NOMO-1 treated with dmso at 0.1 percent for 144 hours (cell line): ENCODE measurements at regions not wholly inside any gene's neighbourhood (a gene's known extent, or its start where the extent isn't known, plus 50 kb on each side); places are given as distances from the start of the nearest gene placed in this dataset.

Source experiments
- DNase-seq: peaks from one replicate; lab custom pipeline; 2025; ENCODE audit not compliant: unreplicated experiment; lab: John Stamatoyannopoulos, UW

DNA sequence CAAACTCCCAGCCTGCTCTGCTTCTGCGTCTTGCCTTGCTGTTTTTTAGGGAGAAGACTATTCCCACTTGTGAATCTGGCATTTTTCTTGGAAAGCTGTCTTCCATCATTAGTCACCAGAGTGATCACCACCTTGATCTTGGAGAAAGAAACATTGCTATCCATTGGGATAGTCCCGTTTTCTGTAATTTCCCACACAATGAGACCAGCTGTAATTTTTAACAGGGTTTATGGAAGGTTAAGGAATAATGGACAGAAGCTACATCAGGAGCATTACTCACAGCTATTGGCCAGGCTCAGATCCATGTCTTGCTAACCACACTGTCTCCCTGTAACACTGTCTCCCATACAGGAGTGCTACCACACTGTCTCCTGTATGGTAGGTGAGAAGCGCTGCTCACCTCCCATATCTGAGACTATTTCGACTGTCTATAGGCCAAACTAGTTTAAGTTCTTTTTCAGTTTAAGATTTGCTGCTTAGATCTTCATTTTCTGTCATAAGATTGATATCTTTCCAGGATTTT lies 523.0 kb downstream of the SPRY1 start:
- no peak for DNase-seq

DNA sequence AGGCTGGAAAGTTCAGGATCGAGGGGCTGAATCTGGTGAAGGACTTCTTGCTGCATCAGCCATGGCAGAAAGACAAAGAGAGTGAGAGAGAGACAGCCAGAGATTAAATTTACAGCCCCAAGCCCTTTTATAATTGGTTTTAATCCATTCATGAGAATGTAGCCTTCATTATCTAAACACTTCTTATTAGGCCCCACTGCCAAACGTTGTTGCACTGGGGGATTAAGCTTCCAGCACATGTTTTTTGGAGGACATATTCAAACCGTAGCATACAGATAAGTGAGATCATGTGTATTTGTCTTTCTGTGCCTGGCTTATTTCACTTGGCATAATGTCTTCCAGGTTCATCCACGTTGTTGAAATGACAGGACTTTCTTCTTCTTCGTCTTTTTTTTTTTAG lies 524.7 kb downstream of the SPRY1 start:
- DNase-seq: no peak

DNA sequence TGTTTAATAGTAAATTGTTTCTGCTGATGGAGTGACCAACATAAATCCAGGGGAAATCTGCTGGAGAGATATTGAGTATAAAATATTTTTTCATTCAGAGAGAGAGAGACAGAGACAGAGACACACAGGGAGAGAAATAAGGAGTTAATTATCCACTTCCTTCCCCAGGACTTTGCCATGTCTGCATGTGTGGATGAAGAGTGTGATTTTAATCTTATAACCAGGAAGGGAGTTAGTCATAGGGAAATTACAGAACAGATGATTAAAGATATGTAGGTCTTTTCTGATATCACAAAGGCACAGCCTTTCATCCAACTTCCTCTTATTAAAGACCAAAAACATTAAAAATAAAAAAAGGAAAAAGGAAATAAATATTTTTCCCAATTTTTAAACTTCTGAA lies 526.3 kb downstream of the SPRY1 start:
- DNase-seq: no peak

DNA sequence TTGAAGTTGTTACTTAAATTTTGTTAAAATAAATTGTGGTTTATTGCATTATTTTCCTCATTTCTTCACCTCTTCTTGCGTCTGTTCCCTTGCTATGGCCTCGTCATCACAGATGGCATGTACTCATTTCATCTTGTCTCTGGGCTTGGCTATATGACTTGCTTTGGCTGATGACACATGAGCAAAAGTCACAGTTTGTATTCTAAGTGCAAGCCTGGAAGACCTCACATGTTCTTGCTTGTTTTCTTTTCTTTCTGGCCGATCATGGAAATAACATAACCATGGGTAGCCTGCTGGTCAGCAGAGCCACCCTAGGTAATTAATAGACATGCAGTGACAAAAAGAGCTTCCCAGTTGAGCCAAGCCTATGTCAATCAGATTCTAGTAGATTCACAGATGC lies 527.9 kb downstream of the SPRY1 start:
- no peak for DNase-seq

DNA sequence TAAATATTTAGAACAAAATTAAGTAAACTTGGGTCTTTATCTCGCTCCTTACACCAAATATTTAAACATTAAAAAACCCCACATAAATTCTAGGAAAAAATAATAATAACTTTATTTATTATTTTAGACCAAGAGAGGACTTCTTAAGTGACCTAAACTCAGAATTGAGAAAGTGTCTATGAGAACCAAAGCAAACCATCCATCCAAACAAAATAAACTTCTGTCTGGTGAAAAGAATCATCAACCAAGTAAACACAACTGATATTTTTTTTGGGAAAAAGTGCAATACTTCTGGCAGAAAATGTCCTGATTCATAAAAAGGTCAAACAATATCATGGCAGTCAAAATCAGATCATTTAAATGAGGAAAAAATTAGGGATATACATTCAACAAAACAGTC lies 533.0 kb downstream of the SPRY1 start:
- no peak for DNase-seq

DNA sequence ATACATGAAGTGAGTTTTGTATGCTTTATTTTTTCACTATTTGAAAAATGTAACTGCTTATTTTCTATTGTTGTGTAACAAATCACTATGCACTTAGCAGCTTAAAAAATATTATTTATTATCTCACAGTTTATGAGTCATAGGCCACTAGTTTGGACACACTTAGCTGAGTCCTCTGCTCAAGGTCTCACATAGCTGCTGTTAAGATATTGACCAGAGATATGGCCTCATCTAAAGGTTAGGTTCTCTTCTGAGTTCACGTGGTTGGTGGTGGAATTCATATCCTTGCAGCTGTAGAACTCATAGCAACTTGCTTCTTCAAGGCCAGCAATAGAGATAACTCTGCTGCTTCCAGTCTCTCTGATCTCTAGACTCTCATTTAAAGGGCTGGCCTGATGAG lies 534.4 kb downstream of the SPRY1 start:
- DNase-seq: no peak

DNA sequence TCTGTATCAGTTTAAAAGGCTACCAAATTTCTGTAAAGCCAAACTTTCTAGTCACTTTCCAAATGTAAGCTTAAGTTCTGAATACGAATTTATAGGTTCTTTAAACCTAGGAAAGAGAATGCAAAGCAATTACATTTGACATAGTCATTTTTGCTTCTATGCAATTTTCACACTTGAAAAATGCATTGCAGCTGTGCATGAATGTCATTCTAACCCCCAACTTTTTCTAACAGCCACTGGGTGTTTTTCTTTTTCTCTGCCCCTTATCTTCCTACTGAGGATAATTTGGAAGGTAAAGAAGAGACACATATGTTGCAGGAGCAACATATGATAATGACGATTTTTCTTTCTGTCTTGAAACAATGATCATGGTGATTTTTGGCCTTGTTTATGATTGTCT lies 537.5 kb downstream of the SPRY1 start:
- DNase-seq: no peak

DNA sequence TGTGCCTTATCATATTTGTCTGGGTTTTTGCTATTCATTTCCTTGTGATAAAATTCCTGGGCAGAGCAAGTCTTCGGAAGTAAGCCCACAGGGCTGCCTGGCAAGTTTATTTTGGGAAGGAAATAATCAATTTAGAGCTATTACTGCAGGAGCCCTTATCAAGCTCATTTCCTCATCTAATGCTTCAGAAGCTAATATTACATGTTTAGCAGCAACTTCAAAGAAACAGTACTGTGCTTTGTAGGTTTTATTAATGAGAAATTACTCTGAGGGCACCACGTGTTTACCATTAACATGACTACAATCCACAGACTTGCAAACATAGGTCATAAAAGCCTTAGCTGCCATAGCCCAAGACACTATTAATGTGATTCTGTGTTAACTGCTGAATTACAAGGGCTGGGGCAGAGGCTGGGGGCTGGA lies 540.0 kb downstream of the SPRY1 start:
- no peak for DNase-seq

DNA sequence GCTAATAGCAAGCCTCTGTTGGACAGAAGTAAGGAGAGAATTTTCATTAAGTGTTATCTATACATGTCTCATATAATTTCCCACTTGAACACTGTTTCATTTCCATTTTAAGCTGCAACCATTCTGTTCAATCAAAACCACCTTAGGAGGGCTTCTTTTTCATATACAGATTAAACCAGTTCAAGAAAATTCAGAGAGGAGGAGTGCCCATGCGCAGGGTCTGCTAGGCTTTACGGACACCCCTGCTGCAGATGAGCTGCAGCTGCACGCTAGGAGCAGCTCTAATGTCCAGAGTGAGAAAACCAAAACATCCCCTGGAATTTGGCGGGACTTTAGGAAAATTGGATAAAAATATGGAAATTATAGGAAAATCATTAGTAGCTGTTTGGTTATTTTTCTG lies 541.0 kb downstream of the SPRY1 start:
- DNase-seq: no peak

DNA sequence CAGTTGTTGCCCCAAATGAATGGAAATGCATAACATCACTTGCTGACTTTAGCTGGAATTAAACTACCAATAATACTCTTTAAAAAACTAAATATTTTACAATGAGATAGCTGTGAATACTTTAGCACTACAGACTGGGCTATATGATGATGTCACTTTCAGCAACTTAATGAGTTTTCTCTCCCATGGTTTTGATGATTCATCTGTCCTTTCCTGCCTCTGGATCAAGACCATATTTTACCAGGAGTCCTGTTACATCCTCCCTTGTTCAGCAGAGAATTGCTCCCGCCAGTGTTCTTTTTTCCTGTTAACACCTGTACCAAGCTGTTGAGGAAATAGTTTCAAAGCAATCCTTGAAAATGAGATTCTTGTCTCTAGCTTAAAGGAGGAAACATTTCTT lies 543.0 kb downstream of the SPRY1 start:
- no peak for DNase-seq

DNA sequence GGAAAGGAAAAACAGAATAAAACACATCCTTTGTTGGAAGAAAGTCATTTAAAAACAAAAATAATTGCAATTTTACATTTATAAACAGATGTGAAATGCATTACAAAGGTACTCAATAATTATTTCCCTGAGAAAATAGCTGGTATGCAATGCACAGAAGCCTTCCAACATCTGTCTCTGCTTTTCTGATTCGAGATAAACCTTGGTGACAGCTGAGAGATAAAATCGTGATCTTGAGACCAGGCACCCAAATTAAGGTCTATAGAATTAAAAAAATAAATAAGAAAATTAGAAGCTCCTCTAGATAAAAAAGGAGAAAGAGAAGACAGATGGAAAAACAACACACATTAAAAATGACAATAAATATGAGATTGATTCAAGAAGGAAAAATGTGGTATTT lies 544.0 kb downstream of the SPRY1 start:
- no peak for DNase-seq

DNA sequence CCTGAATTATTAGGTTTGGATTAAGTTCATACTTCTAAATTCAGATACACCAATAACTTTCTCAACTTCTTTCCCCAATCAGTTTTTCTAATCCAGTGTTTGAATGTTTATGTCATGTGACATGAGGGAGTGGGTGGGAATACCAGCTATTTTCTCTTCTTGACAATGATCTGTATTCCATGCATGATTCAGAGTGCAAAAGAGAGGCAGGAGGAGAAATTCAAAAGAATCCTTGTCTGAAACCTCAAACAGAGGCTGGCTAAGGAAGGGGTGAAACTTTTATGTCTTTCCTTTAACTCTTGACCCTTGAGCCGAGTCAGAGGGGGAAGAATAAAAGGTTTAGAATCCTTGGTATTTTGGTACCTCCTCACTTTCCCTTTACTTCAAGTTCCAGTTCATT lies 544.7 kb downstream of the SPRY1 start:
- DNase-seq: no peak

DNA sequence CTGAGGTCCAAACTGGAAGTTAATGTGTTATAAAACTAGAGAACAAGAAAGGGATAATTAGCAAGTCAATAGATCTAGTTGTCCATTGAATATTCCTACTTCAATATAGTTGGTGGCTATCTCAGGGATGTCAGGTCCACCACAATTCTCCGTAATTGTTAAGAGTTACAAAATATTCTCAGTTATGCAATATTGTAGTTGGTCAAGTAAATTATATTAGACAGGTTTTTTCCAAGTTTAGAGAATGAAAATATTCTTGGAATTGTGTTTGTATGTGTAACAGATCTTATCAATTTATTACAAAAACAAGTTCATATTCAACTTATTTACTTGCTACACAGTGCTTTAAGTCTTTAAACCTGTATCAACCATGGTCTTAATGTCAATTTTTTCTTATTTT lies 547.4 kb downstream of the SPRY1 start:
- DNase-seq: no peak

DNA sequence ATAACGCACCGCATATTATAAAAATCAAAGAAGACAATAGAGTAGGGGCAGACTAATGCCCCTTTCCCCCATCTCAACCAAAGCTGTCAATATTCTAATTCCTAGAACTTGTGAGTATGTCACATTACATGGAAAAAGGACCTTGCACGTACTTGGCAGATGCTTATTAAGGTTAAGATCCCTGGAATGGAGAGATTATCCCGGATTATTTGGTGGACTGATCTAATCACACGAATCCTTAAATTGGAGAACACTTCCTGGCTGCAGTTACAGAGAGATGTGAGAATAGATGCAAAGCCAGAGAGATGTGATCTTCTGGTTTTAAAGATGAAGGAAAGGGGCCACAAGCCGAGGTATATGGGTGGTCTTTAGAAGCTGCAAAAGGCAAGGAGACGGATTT lies 548.7 kb downstream of the SPRY1 start:
- no peak for DNase-seq

DNA sequence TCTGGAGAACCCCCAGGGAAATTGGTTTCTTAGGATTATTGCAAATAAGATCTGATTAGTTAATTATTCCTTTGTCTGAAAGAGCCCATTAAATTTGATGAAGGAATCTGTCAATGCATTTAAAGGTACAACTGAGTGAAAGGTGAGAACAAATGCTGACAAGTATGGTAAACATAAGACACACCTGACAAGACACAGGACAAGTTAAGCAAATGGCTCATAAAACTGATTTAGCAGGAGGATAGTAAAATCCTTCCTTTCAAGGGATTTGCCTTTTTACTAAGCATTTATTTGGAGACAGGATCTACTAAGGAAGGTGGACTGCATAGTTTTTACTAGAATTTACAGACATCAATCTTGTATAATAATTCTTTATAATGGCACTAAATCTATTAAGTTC lies 553.9 kb downstream of the SPRY1 start:
- no peak for DNase-seq

DNA sequence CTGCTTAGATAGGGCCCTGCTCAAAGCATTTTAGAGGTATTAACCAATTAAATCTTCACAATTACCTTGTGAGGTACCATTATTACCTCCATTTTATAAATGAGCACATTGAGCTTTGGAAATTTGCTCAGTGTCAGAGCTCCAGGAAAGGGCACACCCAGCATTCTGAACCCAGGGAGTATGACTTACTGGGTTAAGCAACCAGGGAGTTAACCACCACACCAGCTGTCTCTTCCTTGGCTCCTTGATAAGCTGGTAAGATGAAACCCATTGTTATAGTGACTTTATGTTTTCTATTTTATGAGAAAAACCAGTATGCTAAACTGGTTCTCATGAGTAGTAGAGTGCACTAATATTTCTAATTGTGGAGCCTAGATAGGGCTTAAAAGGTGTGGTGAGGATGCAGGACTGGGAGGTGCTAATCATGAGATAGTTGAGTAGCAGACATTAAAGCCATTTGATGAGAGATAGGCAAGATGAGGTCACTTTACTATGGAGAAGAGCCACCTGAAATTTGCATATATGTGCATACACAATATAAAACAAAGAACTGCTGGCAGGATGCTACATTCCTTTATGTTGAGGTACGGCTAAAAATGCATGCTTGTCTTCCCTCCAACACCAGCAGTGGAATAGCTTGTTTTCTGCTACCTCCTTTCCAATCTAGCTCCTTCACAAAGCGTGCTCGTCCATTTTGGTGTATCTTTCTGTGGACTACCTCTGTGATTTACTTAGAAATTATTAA lies 556.1 kb downstream of the SPRY1 start:
- DNase-seq: no peak

DNA sequence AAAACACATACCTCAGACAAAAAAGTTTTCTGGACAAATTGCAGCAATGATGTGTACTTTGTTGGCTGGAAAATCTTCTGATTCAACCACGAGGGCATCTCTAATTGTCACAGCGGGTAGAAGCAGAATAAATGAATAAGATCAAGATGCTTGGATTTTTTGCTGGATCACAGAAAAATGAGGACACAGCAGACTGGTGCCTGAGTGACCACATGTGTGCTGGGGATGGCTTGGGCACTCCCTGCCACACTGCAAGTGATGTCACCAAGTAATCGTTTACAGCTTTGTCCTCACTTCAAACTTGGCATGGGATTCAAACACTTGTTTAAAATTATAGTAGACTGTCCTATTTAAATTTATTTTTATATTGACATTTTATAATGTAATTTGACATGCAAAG lies 557.0 kb downstream of the SPRY1 start:
- DNase-seq: no peak

DNA sequence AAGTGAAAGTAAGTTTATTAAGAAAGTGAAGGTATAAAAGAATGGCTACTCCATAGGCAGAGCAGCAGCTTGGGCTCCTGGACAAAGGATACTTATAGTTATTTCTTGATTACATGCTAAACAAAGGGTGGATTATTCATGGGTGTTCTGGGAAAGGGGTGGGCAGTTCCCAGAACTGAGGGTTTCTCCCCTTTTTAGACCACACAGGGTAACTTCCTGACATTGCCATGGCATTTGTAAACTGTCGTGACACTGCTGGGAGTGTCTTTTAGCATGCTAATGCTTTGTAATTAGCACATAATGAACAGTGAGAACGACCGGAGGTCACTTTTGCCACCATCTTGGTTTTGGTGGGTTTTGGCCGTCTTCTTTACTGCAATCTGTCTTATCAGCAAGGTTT lies 557.6 kb downstream of the SPRY1 start:
- DNase-seq: no peak

DNA sequence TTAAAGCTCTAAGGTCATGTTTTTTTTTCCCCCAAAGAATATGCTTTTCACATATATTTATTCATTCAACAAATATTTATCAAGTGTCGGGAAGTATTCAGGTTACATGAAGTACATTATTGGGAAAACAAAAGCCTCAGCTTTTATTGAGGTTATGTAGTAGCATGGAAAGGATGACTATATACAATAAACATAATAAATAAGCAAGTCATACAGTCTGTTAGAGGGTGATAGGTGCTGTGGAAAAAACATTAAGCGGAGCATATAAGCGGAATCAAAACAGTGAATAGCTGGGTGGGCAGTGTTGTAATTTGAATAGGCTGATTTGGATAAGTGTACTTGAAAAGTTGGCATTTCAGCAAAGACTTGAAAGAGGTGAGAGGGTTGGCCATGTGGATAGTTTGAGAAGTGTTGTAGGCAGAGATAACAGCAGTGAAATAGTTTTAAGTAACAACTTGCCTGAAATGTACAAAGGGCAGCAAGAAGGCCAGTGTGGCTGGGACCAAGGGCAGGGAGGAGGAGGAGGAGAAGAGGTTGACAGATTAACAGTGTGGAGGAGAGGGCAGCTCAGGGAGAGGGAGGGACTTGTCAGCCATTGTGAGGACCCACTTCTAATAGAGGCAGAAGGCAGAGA lies 558.7 kb downstream of the SPRY1 start:
- no peak for DNase-seq

DNA sequence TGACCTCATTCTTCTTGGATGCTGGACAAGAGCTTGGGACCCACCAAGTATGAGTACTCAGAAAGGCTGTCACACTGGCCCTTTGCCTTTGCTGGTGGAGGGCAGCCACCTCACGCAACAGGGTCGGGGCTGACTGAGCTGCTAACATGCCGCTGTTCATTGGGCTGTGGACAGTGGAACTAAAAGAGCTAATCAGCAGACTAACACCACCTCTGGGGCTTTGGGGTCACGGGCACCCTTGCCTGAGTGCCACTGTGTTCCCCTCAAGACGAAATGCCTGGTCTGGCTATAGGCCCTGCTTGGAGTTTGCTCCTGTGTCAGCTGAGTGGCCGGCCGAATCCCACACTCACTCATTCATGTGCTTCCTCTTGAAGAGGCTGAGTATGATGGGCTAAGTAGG lies 559.6 kb downstream of the SPRY1 start:
- no peak for DNase-seq

DNA sequence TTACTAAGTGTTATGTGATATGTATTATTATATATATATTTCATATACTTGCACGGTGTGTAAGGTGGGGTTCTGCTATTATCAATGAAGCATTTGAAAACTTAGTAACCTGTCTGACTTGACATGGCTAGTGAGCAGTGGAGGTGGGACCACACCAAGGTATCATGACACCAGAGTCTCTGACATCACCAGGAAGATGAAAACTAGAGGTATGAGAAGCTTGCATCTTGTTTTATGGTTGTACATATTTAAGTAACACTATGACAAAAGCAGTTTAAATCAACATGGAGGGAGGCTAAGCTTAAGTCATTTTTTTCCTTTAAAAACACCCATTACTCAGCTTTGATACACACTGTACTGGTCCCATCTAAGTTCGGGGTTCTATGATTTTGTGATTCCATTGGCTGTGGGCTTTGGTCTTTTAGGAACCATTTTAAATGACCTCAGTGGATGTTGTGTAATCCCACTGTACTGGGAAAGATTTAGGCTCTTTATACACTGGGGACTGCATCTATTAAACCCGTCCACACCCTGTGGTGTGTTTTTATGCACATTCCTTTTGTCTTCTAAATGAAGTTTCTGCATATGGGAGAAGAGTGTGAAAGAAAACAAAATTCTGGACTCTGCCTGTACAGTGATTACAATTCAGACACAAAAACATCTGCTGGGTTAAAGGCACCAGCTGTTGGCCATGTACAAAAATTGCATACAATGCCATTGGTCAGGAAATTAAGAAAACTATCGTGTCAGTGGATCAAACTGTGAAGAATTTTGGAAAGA lies 570.6 kb downstream of the SPRY1 start:
- no peak for DNase-seq

DNA sequence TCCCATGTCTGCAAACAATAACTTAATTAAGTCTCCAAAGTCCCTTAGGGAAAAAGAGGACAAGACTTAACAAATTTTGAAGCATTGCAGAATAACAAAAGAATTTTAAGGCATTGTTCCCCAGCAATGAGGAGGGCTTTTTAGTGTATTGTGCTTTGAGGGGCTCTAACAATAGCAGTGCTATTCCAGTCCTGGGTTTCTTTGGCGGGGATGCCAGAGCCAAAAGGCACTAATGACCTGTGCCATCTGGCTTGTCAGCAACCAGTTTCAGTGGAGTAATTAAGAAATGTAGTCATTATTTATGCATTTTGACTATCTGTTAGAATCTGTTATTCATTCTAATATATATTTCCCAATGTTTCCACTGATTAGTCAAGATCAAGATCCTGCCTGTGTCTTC lies 575.4 kb downstream of the SPRY1 start:
- no peak for DNase-seq
